Activated T-cell treated with anti-CD3 and anti-CD28 coated beads for 24 hours (primary cell): ENCODE measurements at regions not wholly inside any gene's neighbourhood (a gene's known extent, or its start where the extent isn't known, plus 50 kb on each side); places are given as distances from the start of the nearest gene placed in this dataset.

Experiments
- DNase-seq: peaks from one replicate; pipeline ENCODE4 v3.0.0-alpha.2; 2020; ENCODE audit warnings: low read depth

DNA sequence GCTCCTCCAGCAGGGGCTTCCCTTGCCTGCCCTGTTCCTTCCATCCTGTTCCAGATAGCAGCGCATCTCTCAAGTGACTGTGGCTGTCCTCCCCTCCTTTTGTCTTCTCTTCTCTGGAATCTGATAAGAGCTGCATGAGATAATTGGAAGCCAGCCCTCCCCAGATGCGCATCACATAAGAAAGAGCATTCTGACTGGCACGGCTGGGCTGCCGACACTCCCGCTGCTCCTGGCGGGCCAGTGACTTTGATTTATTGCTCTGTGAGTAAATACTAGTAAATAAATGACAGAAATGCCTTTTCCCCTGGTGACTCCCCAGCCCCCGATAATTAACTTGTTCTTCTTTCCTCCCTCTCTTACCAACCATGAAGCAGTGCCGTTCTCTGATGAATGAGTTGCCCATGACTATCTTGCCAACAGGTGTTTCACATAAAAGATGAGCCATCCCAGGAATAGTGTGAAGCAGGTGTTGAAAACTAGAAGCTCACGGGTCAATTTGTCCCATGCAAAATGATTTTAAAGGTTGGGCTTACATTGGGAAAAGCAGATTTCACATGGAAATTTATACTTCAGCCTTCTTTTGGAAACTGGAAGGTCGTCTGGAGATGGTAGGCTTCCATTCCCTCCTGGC is 212.3 kb downstream of the ERCC6L2 start:
- no peak for DNase-seq

- no peak for DNase-seq
Observed at GRCh38 chr9:96086936-96087571, 211.6 kb downstream of the ERCC6L2 start.

DNA sequence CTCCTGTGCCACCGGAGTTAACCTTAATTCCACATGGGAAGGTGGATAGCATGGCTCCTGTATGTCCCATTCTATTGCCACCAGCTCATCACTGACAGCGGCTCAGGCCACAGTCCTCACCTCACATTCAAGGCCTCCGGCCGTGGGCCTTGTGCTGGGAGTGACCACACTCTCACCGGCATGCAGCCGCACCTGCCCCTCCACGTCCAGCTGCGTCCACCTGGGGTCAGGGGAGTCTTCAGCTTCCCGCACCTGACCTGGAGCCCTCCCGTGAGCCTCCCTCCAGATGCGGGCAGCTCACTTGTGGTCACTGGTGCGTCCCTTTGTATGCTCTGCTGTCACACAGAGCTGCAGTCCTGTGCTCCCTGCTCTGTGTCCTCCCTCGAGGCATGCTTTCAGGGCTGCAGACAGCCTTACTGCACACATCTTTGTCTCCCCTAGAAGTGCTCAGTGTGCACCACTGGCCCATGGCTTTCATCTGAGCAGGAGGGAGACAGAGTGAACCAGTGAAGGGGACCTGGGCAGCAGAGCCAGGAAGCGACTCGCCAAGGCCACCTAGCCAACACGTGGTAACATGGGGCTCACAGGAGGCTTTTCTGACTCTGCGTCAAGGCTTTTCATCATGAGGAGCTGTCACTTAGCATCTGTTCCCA is 210.1 kb downstream of the ERCC6L2 start:
- DNase-seq: no peak

DNA sequence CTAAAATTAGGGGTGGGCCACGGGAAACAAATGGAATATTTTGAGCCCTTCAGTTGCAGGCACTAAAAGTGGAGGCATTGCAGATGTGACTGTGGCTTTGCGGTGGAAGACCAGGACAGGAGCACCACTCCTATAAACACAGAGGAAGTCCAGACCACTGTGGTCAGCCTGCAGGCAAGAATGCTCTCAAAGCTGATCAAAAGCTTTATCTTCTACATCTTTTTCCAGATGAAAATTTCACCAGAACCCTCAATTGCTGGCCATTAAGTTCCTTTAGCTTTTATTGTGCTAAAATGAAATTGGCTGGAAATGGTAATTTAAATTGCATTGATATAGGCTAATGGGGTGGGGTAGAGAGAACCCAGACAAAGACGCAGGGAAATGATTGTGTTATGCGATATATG is 208.8 kb downstream of the ERCC6L2 start:
- no peak for DNase-seq

DNA sequence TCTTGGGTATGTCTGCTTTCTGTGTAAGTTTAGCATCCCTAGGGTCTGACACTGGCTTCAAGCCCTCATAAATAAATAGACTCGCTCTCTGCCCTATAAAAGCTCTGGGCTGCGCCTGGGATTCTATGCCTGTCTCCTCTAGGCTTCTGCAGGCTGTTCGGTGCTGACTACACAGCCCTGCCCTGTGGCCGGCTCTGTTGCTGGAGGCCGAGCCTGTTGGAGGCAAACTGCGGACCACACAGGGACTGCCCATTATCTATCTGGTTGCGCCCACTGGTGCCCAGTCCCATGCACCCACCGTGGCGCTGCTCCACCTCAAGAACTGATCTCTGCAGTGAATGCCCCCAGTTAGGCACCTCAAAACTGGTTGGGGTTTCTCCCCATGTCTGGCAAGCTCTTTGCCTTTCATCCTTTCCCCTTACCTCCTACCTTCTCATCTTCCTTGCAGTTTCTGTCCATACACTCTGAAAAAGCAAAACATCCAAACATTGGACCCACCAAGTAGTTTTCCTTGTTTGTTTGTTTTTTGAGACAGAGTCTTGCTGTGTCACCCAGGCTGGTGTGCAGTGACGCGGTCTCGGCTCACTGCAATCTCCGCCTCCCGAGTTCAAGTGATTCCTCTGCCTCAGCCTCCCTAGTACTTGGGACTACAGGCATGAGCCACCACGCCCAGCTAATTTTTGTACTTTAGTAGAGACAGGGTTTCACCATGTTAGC is 207.2 kb downstream of the ERCC6L2 start:
- DNase-seq: no peak

- DNase-seq: no peak
Observed at GRCh38 chr9:96080364-96080763, 204.9 kb downstream of the ERCC6L2 start.

DNA sequence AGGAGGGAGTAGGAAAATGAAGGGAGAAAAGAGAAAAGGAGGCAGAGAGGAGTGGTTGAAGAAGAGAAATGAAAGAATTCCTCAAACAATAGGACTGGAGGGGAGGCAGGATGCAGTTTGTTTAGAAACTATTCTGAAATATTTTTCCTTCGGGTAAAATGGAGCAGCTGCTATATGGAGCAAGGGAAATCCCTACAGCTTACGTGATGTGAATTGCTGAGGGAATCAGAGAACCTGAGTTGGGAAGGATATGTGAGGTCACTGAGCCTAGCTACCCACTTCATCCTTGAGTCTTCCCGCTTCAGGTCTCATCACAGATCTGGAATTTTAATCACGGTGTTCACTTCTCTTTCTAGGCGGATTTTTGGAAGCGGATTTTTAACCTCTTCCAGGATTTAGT is 204.3 kb downstream of the ERCC6L2 start:
- no peak for DNase-seq

- DNase-seq: no peak
Observed at GRCh38 chr9:96078897-96079490, 203.5 kb downstream of the ERCC6L2 start.

GRCh38 chr9:96075757-96076156 is 200.3 kb downstream of the ERCC6L2 start:
- DNase-seq: no peak

DNA sequence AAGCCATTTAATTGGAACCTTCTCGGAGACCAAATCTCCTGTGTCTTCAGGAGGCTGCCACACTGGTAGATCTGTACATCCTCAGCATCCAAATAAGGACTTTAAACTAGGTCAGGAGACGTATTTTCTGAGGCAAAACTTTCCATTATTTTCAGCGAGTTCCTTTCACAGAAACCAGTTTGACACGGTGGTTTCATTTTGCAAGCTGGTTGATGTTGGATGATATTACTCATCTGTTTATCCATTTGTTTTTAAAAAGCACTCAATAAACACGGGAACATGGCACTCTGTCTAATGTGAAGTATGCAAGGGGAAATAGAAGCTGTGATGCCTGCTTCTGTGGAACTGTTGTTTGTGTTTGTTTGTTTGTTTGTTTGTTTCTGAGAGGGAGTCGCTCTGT is 199.6 kb downstream of the ERCC6L2 start:
- no peak for DNase-seq

GRCh38 chr9:96073531-96074480 is 198.3 kb downstream of the ERCC6L2 start:
- DNase-seq: no peak

DNA sequence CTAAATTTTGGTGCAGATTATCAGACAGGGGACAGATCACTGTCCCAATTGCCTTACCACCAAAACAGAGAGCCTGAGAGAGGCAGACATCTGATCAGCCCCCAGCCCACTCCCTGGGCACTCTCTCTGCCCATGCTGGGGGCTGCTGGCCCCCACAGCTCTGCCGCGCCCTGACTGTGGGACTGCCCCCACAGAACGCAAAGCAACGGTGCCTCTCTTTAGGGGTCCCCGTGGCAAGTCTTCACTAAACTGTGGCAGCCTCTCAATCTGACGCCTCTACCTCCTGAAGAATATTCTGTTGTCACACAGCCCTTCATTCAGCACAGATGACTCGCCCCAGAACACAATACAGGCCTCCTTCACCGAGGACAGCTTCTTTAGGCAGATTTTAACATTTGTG is 197.4 kb downstream of the ERCC6L2 start:
- no peak for DNase-seq

- no peak for DNase-seq
Observed at GRCh38 chr9:96071815-96072124, 196.3 kb downstream of the ERCC6L2 start.

GRCh38 chr9:96071076-96071814 is 195.8 kb downstream of the ERCC6L2 start:
- peak; percentile 11 for DNase-seq

GRCh38 chr9:96069629-96070220 is 194.2 kb downstream of the ERCC6L2 start:
- no peak for DNase-seq

DNA sequence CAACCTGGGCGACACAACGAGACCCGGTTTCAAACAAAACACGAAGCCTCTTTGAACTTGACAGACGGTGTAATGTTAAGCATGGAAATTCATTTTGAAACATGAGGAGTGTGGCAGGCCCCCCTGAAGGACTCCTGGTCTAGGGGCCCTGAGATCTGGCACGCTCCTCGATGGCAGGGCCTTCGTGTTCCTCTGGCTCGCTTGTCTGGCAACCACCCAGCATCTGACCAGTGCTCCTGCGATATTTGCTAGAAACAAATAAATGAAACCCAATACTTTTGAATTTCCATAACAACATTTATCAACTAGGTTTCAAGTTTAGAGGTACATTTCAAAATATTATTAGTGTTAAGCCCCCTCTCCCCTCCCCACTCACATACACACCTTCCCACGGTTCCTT is 193.0 kb downstream of the ERCC6L2 start:
- DNase-seq: no peak

- DNase-seq: no peak
Observed at GRCh38 chr9:96067600-96067999, 192.1 kb downstream of the ERCC6L2 start.

- no peak for DNase-seq
Observed at GRCh38 chr9:96067004-96067403, 191.5 kb downstream of the ERCC6L2 start.

DNA sequence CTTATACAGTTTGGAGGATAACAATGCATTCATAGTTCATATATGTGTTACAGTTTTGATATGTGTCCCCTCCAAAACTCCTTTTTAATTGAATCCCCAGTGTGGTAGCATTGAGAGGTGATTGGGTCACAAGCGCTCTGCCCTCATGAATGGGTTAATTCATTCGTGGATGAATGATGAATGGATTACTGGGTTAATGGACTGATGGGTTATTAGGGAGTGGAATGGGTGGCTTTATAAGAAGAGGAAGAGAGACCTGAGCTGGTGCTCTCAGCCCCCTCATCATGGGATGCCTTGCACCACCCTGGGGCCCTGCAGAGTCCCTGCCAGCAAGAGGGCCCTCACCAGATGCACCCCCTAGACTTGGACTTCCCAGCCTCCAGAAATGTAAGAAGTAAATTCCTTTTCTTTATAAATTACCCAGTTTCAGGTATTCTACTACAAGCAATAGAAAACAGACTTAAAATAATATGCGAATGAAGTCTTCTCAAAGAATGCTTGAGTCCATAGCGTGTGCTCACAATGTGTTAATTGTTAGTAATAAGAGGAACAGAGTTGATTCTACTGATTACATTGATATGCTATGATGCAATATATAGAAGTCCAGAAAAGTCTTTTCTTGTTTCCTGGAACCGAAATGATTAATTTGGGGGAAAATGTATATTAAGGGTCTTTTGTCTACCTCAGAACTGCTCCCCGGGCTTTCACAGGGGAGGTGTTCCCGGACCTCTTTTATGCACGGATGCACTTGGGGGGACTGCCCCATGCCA is 190.2 kb downstream of the ERCC6L2 start:
- no peak for DNase-seq
